A549 (cell line): ENCODE measurements at regions not wholly inside any gene's neighbourhood (a gene's known extent, or its start where the extent isn't known, plus 50 kb on each side); places are given as distances from the start of the nearest gene placed in this dataset.

Experiments
- ATAC-seq, 2 experiments: fragments of 200-7000 bp in 1 of 2; fragments of >200 bp in 1 of 2; cut with Nextera tagmentation in 1 of 2; cut with Tn5 transposase in 1 of 2; 3 replicates each; pipeline versions ENCODE4 v1.8.0 to v1.9.1; 2018 to 2020; ENCODE audit warnings: mild to moderate bottlenecking in 1 of 2, moderate library complexity in 1 of 2
- CTCF ChIA-PET: fragments of 300-600 bp; sonication (Branson Sonifier 250); formaldehyde crosslinking; extraction: SDS; loops from one replicate; lab custom pipeline; 2021; ENCODE audit warnings: antibody characterized with exemption, inconsistent platforms; lab: Yijun Ruan, JAX
- POLR2A ChIA-PET: fragments of 350-600 bp; formaldehyde crosslinking; extraction: SDS; loops from one replicate; lab custom pipeline; 2021; ENCODE audit warnings: antibody characterized with exemption, inconsistent platforms; lab: Yijun Ruan, JAX
- DNase-seq, 2 experiments: peaks; one replicate each; pipeline versions ENCODE4 v3.0.0 to v3.0.0-alpha.2; 2011 to 2016; ENCODE audit warnings: low read depth in 1 of 2, low spot score in 1 of 2
- FAIRE-seq: peaks from 2 replicates; lab custom pipeline; 2011; peaks lifted over from hg19 to GRCh38; lab: Jason Lieb, UNC
- H3K27ac ChIP-seq, 2 experiments: fragments of >200 bp; sonication (Bioruptor Twin); formaldehyde crosslinking; 3 replicates each; pipeline ENCODE4 v1.5.1; 2016 to 2017
- H3K4me1 ChIP-seq: fragments of >200 bp; sonication (Bioruptor Twin); formaldehyde crosslinking; 3 replicates; pipeline ENCODE4 v1.6.1; 2016
- H3K4me2 ChIP-seq: fragments of >200 bp; sonication (Bioruptor Twin); formaldehyde crosslinking; 3 replicates; pipeline ENCODE4 v1.6.1; 2016
- H3K4me3 ChIP-seq: fragments of >200 bp; sonication (Bioruptor Twin); formaldehyde crosslinking; 3 replicates; pipeline ENCODE4 v1.5.1; 2016
- H3K9me3 ChIP-seq: fragments of >200 bp; sonication (Bioruptor Twin); formaldehyde crosslinking; 3 replicates; pipeline ENCODE4 v1.6.1; 2016
- BHLHE40 ChIP-seq: IDR thresholded peaks from 2 replicates; pipeline ENCODE4 v1.6.1; 2012; ENCODE audit warnings: low read depth, low read length, inconsistent platforms
- CBX8 ChIP-seq: fragments of 200-600 bp; sonication (generic); IDR thresholded peaks from 2 replicates; pipeline ENCODE4 v1.6.1; 2016
- CEBPB ChIP-seq, 2 experiments: fragments of >200 bp in 1 of 2; sonication (Bioruptor Twin) in 1 of 2; formaldehyde crosslinking in 1 of 2; IDR thresholded peaks; 2 replicates each; pipeline ENCODE4 v1.6.1; 2012 to 2016
- CHD2 ChIP-seq: fragments of 150-350 bp; IDR thresholded peaks from 2 replicates; pipeline ENCODE4 v1.6.1; 2014; ENCODE audit warnings: low read length; ENCODE audit not compliant: partially characterized antibody
- CTCF ChIP-seq: fragments of >200 bp; sonication (Bioruptor Twin); formaldehyde crosslinking; IDR thresholded peaks from 3 replicates; pipeline ENCODE4 v1.5.1; 2016
- EHF ChIP-seq: fragments of 250-450 bp; sonication (Bioruptor Pico); IDR thresholded peaks from 2 replicates; pipeline ENCODE4 v1.5.0; 2020; ENCODE audit warnings: mild to moderate bottlenecking
- EHMT2 ChIP-seq: fragments of 200-600 bp; sonication (generic); IDR thresholded peaks from 2 replicates; pipeline ENCODE4 v1.6.1; 2016; ENCODE audit warnings: antibody characterized with exemption, low read depth, mild to moderate bottlenecking, moderate library complexity
- FOSB ChIP-seq: fragments of 250-450 bp; sonication (Bioruptor Pico); IDR thresholded peaks from 2 replicates; pipeline ENCODE4 v1.5.0; 2020; ENCODE audit warnings: mild to moderate bottlenecking, moderate library complexity
- FOSL2 ChIP-seq, 2 experiments: fragments of 450-650 bp in 1 of 2; fragments of >200 bp in 1 of 2; sonication (Bioruptor Twin) in 1 of 2; formaldehyde crosslinking; IDR thresholded peaks; 2 replicates each; pipeline versions ENCODE4 v1.5.0 to v1.6.1; 2016 to 2020; ENCODE audit warnings: mild to moderate bottlenecking in 1 of 2, moderate library complexity in 1 of 2
- HDAC2 ChIP-seq: fragments of 200-600 bp; sonication (generic); IDR thresholded peaks from 2 replicates; pipeline ENCODE4 v1.6.1; 2016
- HOXB13 ChIP-seq: fragments of 250-450 bp; sonication (Bioruptor Pico); IDR thresholded peaks from 2 replicates; pipeline ENCODE4 v1.5.0; 2020; ENCODE audit warnings: low read depth, mild to moderate bottlenecking, moderate library complexity
- HOXB5 ChIP-seq: fragments of 250-450 bp; sonication (Bioruptor Pico); IDR thresholded peaks from 2 replicates; pipeline ENCODE4 v1.5.0; 2020; ENCODE audit warnings: mild to moderate bottlenecking, moderate library complexity
- JUN ChIP-seq, 2 experiments: fragments of >200 bp; sonication (Bioruptor Twin); formaldehyde crosslinking; IDR thresholded peaks; 2 replicates in 1 of 2; 3 replicates in 1 of 2; pipeline ENCODE4 v1.6.1; 2016 to 2017
- KDM5A ChIP-seq: fragments of 200-600 bp; sonication (generic); IDR thresholded peaks from 2 replicates; pipeline ENCODE4 v1.6.1; 2016; ENCODE audit warnings: antibody characterized with exemption, mild to moderate bottlenecking
- MAZ ChIP-seq: fragments of 150-350 bp; IDR thresholded peaks from 2 replicates; pipeline ENCODE4 v1.6.1; 2014; ENCODE audit warnings: antibody characterized with exemption, low read depth, low read length, borderline replicate concordance
- MYC ChIP-seq: IDR thresholded peaks from 2 replicates; pipeline ENCODE4 v1.6.1; 2012; ENCODE audit warnings: mild to moderate bottlenecking, inconsistent platforms, low read length, improper control_type of control experiment, borderline replicate concordance
- NFE2L2 ChIP-seq: fragments of 150-350 bp; conservative IDR thresholded peaks from 2 replicates; pipeline ENCODE4 v1.6.1; 2014; ENCODE audit warnings: low read length
- NR3C1 ChIP-seq: fragments of >200 bp; sonication (Bioruptor Twin); formaldehyde crosslinking; IDR thresholded peaks from 3 replicates; pipeline ENCODE4 v1.6.1; 2017
- POLR2A ChIP-seq: IDR thresholded peaks from 2 replicates; pipeline ENCODE4 v1.6.1; 2012; ENCODE audit warnings: mild to moderate bottlenecking, low read length
- RFX5 ChIP-seq: fragments of 450-650 bp; IDR thresholded peaks from 2 replicates; pipeline ENCODE4 v1.7.1; 2014; ENCODE audit warnings: antibody characterized with exemption, mild to moderate bottlenecking, moderate library complexity
- RNF2 ChIP-seq: fragments of 200-600 bp; sonication (generic); IDR thresholded peaks from 2 replicates; pipeline ENCODE4 v1.6.1; 2016; ENCODE audit warnings: low read depth, mild to moderate bottlenecking, antibody characterized with exemption, moderate library complexity, borderline replicate concordance
- SMC3 ChIP-seq: fragments of >200 bp; sonication (Bioruptor Twin); formaldehyde crosslinking; IDR thresholded peaks from 3 replicates; pipeline ENCODE4 v1.6.1; 2018; ENCODE audit warnings: inconsistent platforms
- SREBF2 ChIP-seq: fragments of 450-650 bp; IDR thresholded peaks from 2 replicates; pipeline ENCODE4 v1.6.1; 2014; ENCODE audit warnings: mild to moderate bottlenecking, moderate library complexity
- TP53 ChIP-seq: fragments of 250-450 bp; sonication (Bioruptor Pico); IDR thresholded peaks from 2 replicates; pipeline ENCODE4 v1.5.0; 2021; ENCODE audit warnings: mild to moderate bottlenecking, moderate library complexity
- USF2 ChIP-seq: fragments of 450-650 bp; IDR thresholded peaks from 2 replicates; pipeline ENCODE4 v1.6.1; 2014; ENCODE audit warnings: antibody characterized with exemption
- ZC3H11A ChIP-seq: fragments of 450-650 bp; IDR thresholded peaks from 2 replicates; pipeline ENCODE4 v1.6.1; 2014; ENCODE audit warnings: antibody characterized with exemption, mild to moderate bottlenecking
- ZNF302 ChIP-seq: fragments of 250-450 bp; sonication (Bioruptor Pico); IDR thresholded peaks from 2 replicates; pipeline ENCODE4 v1.9.0; 2021; ENCODE audit warnings: inconsistent platforms, mild to moderate bottlenecking, moderate library complexity
- ZSCAN20 ChIP-seq: fragments of 250-450 bp; sonication (Bioruptor Pico); IDR thresholded peaks from 2 replicates; pipeline ENCODE4 v1.8.0; 2022; ENCODE audit warnings: mild to moderate bottlenecking, moderate library complexity
- WGBS: methylation state at CpG from one replicate; pipeline ENCODE4 v1.1.6; 2017; ENCODE audit errors: missing lambda C conversion rate; 5-methylcytosine and 5-hydroxymethylcytosine counted together
- TF ChIP-seq, protein P1 (sequence below): fragments of >200 bp; sonication (Bioruptor Twin); formaldehyde crosslinking; IDR thresholded peaks from 3 replicates; pipeline ENCODE4 v1.6.1; 2016

DNA sequence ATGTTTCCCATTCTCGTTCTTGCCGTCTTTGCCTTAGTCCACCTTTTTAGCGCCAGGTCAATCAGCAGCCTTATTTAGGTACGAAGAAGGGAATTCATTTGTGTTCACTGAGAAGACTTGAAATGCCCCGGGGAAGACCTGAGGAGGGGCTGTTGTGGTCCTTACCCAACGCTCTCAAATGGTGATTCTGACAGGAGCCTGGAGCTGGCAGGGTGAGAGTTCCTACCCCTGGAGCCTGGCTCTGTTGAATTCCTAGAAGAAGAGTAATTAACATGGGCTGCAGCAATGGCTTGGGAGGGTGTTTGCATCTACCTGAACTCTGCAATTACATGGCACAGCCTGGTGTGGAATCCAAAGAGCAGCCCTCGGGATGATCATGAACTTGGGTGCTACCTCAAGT lies 76.9 kb upstream of the DSCAM start:
- H3K4me1 ChIP-seq, result no peaks in the 10 kb centered on the region
- WGBS, result 21% methylated on average over 7 of the region's 7 CpGs
- H3K4me3 ChIP-seq, result no peak overlapping the region
- no peak overlapping the region for H3K27ac ChIP-seq
- ChIA-PET POLR2A (no interaction called here), CTCF (no interaction called here)
- no peak overlapping the region for H3K4me2 ChIP-seq
- DNase-seq (no peak), FAIRE-seq (no peak), ATAC-seq (no peak)
- H3K9me3 ChIP-seq, result no peaks in the 10 kb centered on the region
- no peak for TF ChIP-seq MAZ
- no peak for TF ChIP-seq CEBPB (IDR thresholded peaks at IDR 0.05)
- TF ChIP-seq RFX5, result no peak
- no peak for TF ChIP-seq KDM5A
- TF ChIP-seq SREBF2, result no peak
- TF ChIP-seq BHLHE40, result no peak
- no peak for TF ChIP-seq NR3C1
- TF ChIP-seq CBX8, result no peak
- TF ChIP-seq TP53 (CRISPR knock-in tag), result no peak
- TF ChIP-seq POLR2A, result no peak
- TF ChIP-seq SMC3, result no peak
- TF ChIP-seq HDAC2, result no peak
- no peak for TF ChIP-seq ZC3H11A
- TF ChIP-seq JUN (IDR thresholded peaks at IDR 0.05), result no peak
- no peak for TF ChIP-seq CHD2
- no peak for TF ChIP-seq RNF2
- no peak for TF ChIP-seq ZSCAN20 (CRISPR knock-in tag)
- no peak for TF ChIP-seq FOSB
- no peak for TF ChIP-seq EHF (CRISPR knock-in tag)
- TF ChIP-seq, all 56 proteins: peak for 0

- DNase-seq (no peak), FAIRE-seq (no peak), ATAC-seq (no peak)
- 19% methylated on average over 8 of the region's 9 CpGs for WGBS
- no peak overlapping the region for H3K27ac ChIP-seq
- no peak overlapping the region for H3K4me2 ChIP-seq
- no peaks in the 10 kb centered on the region for H3K9me3 ChIP-seq
- POLR2A ChIA-PET, result no interaction called here
- no peak for TF ChIP-seq MYC
- TF ChIP-seq, protein P1, sequence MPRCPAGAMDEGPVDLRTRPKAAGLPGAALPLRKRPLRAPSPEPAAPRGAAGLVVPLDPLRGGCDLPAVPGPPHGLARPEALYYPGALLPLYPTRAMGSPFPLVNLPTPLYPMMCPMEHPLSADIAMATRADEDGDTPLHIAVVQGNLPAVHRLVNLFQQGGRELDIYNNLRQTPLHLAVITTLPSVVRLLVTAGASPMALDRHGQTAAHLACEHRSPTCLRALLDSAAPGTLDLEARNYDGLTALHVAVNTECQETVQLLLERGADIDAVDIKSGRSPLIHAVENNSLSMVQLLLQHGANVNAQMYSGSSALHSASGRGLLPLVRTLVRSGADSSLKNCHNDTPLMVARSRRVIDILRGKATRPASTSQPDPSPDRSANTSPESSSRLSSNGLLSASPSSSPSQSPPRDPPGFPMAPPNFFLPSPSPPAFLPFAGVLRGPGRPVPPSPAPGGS, result no peak
- no peak for TF ChIP-seq FOSL2 (IDR thresholded peaks at IDR 0.05)
- TF ChIP-seq FOSL2 (CRISPR knock-in tag; IDR thresholded peaks at IDR 0.05), result no peak
- TF ChIP-seq HOXB13 (CRISPR knock-in tag), result no peak
- no peak for TF ChIP-seq CTCF
- no peak for TF ChIP-seq HOXB5 (CRISPR knock-in tag)
- TF ChIP-seq NFE2L2, result no peak
- TF ChIP-seq ZNF302 (CRISPR knock-in tag), result no peak
- TF ChIP-seq JUN (IDR thresholded peaks at IDR 0.05), result no peak
- TF ChIP-seq ZSCAN20 (CRISPR knock-in tag), result no peak
- H3K4me1 ChIP-seq, result no peaks in the 10 kb centered on the region
- CTCF ChIA-PET, result no interaction called here
- H3K4me3 ChIP-seq, result no peak overlapping the region
Measured at GRCh38 chr21:40924641-40925040, 77.7 kb upstream of the DSCAM start.

- ATAC-seq (no peak), DNase-seq (no peak), FAIRE-seq (no peak)
- Histone ChIP-seq H3K4me1 (no peaks in the 10 kb centered on the region), H3K4me3 (no peak overlapping the region), H3K27ac (no peak overlapping the region), H3K9me3 (no peaks in the 10 kb centered on the region), H3K4me2 (no peak overlapping the region)
- ChIA-PET POLR2A (no interaction called here), CTCF (no interaction called here)
- TF ChIP-seq USF2 (no peak), POLR2A (no peak), CEBPB (IDR thresholded peaks at IDR 0.05) (no peak), EHMT2 (no peak)
Measured at GRCh38 chr21:40926238-40926637, 79.3 kb upstream of the DSCAM start.
